ENCODE measurements at regions not wholly inside any gene's neighbourhood (a gene's known extent, or its start where the extent isn't known, plus 50 kb on each side); places are given as distances from the start of the nearest gene placed in this dataset.

- Mint-ChIP-seq H3K27me3 (ENCODE audit: unreplicated experiment) (no peaks in the 10 kb centered on the region), H3K9me3 (ENCODE audit: unreplicated experiment) (no peaks in the 10 kb centered on the region), H3K4me3 (ENCODE audit: unreplicated experiment) (no peak overlapping the region), H3K27ac (ENCODE audit: unreplicated experiment) (no peak overlapping the region), H3K36me3 (ENCODE audit: unreplicated experiment) (no peaks in the 10 kb centered on the region), H3K4me1 (ENCODE audit: low read depth, unreplicated experiment) (no peaks in the 10 kb centered on the region)
- DNase-seq: no peak
- TF ChIP-seq, protein P1, sequence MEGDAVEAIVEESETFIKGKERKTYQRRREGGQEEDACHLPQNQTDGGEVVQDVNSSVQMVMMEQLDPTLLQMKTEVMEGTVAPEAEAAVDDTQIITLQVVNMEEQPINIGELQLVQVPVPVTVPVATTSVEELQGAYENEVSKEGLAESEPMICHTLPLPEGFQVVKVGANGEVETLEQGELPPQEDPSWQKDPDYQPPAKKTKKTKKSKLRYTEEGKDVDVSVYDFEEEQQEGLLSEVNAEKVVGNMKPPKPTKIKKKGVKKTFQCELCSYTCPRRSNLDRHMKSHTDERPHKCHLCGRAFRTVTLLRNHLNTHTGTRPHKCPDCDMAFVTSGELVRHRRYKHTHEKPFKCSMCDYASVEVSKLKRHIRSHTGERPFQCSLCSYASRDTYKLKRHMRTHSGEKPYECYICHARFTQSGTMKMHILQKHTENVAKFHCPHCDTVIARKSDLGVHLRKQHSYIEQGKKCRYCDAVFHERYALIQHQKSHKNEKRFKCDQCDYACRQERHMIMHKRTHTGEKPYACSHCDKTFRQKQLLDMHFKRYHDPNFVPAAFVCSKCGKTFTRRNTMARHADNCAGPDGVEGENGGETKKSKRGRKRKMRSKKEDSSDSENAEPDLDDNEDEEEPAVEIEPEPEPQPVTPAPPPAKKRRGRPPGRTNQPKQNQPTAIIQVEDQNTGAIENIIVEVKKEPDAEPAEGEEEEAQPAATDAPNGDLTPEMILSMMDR (IDR thresholded peaks at IDR 0.05; ENCODE audit: partially characterized antibody, unreplicated experiment): no peak
These were observed 230.3 kb downstream of the LTN1 start for GRCh38 chr21:28762357-28762735.

DNA sequence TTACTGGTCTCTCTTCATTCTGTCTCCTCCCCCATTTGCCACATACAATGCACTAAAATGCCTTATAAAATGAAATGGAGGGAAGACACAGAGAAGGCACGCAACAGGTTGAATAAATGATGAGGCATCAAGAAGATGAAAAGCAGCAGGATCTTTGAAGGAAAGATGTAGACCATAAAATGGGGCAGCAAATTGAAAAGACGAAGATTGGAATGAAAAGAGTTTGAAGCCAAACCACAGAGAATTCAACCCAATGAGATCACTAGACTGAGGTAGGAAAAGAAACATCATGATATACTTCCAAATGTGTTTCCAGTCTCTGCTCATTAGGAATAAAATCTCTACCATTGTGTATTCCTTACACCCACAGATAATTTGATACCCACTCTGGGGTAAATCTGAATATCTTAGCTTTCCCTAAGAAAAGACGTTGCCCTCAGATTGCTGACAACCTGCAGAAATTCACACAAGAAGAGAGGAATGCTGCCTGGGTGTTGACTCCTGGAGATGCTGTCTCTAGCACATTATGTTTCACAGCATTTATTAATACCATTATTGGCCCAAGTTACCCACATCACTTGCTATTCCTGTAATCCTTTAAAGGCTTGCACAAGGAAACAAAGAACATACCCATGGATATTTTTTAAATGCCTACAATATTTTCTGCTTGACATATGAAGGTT, 230.9 kb downstream of the LTN1 start:
- Mint-ChIP-seq H3K9me3 (ENCODE audit: unreplicated experiment) (no peaks in the 10 kb centered on the region), H3K36me3 (ENCODE audit: unreplicated experiment) (no peaks in the 10 kb centered on the region), H3K27ac (ENCODE audit: unreplicated experiment) (no peak overlapping the region), H3K4me3 (ENCODE audit: unreplicated experiment) (no peak overlapping the region), H3K4me1 (ENCODE audit: low read depth, unreplicated experiment) (no peaks in the 10 kb centered on the region), H3K27me3 (ENCODE audit: unreplicated experiment) (no peaks in the 10 kb centered on the region)
- TF ChIP-seq, protein P1 (IDR thresholded peaks at IDR 0.05; ENCODE audit: partially characterized antibody, unreplicated experiment): no peak
- no peak for DNase-seq

- Mint-ChIP-seq H3K4me3 (ENCODE audit: unreplicated experiment) (no peak overlapping the region), H3K27ac (ENCODE audit: unreplicated experiment) (no peak overlapping the region), H3K27me3 (ENCODE audit: unreplicated experiment) (no peaks in the 10 kb centered on the region), H3K9me3 (ENCODE audit: unreplicated experiment) (no peaks in the 10 kb centered on the region), H3K36me3 (ENCODE audit: unreplicated experiment) (no peaks in the 10 kb centered on the region), H3K4me1 (ENCODE audit: low read depth, unreplicated experiment) (no peaks in the 10 kb centered on the region)
- no peak for DNase-seq
- TF ChIP-seq, protein P1 (IDR thresholded peaks at IDR 0.05; ENCODE audit: partially characterized antibody, unreplicated experiment): no peak
These were observed 233.8 kb downstream of the LTN1 start for GRCh38 chr21:28758883-28759242.

DNA sequence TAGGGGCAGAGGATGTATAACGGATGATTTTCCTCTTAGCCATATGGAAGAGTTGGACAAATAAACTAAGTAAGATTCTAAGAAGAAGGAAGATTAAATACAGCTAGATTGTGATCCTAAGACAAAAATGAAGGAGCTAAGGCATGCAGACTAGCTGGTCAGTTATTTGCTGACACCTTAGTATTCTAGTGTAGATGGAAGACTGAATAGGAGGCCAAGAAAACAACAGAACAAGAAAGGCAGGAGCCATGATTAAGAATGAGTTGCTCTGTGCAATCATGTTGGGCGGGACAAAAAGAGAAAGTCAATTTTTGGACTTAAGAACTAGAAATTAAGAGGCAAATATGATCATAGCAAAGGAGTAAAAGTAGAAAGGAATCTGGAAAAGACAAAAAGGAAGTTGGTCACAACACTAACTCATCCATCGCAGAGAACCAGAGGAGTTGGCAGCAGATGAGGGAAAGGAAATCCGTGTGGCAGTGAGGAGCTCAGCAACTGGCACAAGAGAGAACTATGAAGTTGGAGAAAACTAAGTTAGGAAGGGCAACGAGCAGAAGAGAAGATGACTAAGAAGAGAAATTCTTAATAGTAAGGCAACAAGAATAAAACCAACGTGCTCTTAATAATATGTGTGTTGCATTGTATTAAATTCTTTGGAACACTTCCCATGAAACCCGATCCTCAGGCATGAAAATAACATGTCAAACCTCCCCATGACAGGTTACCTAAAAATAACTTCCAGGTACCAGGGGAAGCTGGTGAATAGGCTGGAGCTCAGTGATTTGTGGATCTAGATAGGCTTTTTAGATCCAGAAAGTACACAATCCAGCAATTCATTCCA, 234.4 kb downstream of the LTN1 start:
- TF ChIP-seq, protein P1 (IDR thresholded peaks at IDR 0.05; ENCODE audit: partially characterized antibody, unreplicated experiment): no peak
- Mint-ChIP-seq H3K4me1 (ENCODE audit: low read depth, unreplicated experiment) (no peaks in the 10 kb centered on the region), H3K36me3 (ENCODE audit: unreplicated experiment) (no peaks in the 10 kb centered on the region), H3K27me3 (ENCODE audit: unreplicated experiment) (no peaks in the 10 kb centered on the region), H3K27ac (ENCODE audit: unreplicated experiment) (no peak overlapping the region), H3K9me3 (ENCODE audit: unreplicated experiment) (no peaks in the 10 kb centered on the region), H3K4me3 (ENCODE audit: unreplicated experiment) (no peak overlapping the region)
- DNase-seq: no peak

DNA sequence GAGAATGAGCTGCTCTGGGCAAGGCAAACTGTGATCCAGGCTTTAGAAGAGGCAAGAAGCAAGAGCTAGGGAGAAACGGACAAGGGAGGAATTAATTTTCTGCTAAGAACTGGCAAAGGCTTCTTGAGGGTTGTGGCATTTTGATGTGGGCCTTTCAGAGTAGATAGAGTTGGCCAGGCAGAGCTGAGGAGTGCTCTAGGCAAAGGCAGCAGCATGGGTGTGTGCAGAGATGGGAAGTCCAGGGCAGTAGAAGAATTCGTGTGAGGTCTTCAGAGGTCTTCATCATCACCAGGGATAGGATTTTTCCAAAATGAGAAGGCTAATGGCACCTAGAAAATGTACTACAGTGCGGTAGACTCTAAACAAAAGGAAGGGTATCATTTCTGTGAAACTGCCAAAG, 237.8 kb downstream of the LTN1 start:
- no peaks in the 10 kb centered on the region for H3K27me3 Mint-ChIP-seq (ENCODE audit: unreplicated experiment)
- no peaks in the 10 kb centered on the region for H3K9me3 Mint-ChIP-seq (ENCODE audit: unreplicated experiment)
- TF ChIP-seq, protein P1 (IDR thresholded peaks at IDR 0.05; ENCODE audit: partially characterized antibody, unreplicated experiment): no peak
- no peak overlapping the region for H3K4me3 Mint-ChIP-seq (ENCODE audit: unreplicated experiment)
- H3K36me3 Mint-ChIP-seq (ENCODE audit: unreplicated experiment): no peaks in the 10 kb centered on the region
- DNase-seq: no peak
- H3K4me1 Mint-ChIP-seq (ENCODE audit: low read depth, unreplicated experiment): no peaks in the 10 kb centered on the region
- H3K27ac Mint-ChIP-seq (ENCODE audit: unreplicated experiment): no peak overlapping the region
